ENCODE measurements at regions not wholly inside any gene's neighbourhood (a gene's known extent, or its start where the extent isn't known, plus 50 kb on each side); places are given as distances from the start of the nearest gene placed in this dataset.
"Not testable (repeated sequence)": the region's sequence is repeated elsewhere in the genome, so short reads cannot be mapped to it uniquely, and the experiment has no call there.

- Histone ChIP-seq H3K4me1 (no peaks in the 10 kb centered on the region), H3K4me3 (no peak overlapping the region), H3K27ac (no peak overlapping the region), H3K27me3 (no peaks in the 10 kb centered on the region), H3K36me3 (ENCODE audit: low read depth, missing control alignments) (no peaks in the 10 kb centered on the region), H3K9me3 (no peaks in the 10 kb centered on the region)
- intact Hi-C loops (cut with DNase I; ENCODE audit: low total_unique reads): no loop called here
- no peak for DNase-seq
- TF ChIP-seq POLR2A (IDR thresholded peaks at IDR 0.05) (no peak), CTCF (IDR thresholded peaks at IDR 0.05) (no peak)
- 84 to 86% methylated on average over 7 of the region's 7 CpGs for WGBS, 2 donors
Measured at GRCh38 chr16:22661161-22661647, 150.5 kb downstream of the NPIPB5 start.

- intact Hi-C loops (cut with DNase I; ENCODE audit: low total_unique reads); H3K36me3 ChIP-seq (ENCODE audit: low read depth, missing control alignments); H3K4me1 ChIP-seq; DNase-seq; H3K27me3 ChIP-seq; H3K4me3 ChIP-seq; H3K9me3 ChIP-seq; H3K27ac ChIP-seq: not testable (repeated sequence)
- 81 to 94% methylated on average over 1 of the region's 1 CpG for WGBS, 2 donors
Measured at GRCh38 chr16:22662958-22663357, 151.0 kb upstream of the HS3ST2 start.

GRCh38 chr16:22663389-22664064 lies 150.4 kb upstream of the HS3ST2 start:
- Histone ChIP-seq H3K27me3 (no peaks in the 10 kb centered on the region), H3K9me3 (no peaks in the 10 kb centered on the region), H3K4me3 (no peak overlapping the region), H3K4me1 (no peaks in the 10 kb centered on the region), H3K36me3 (ENCODE audit: low read depth, missing control alignments) (no peaks in the 10 kb centered on the region), H3K27ac (no peak overlapping the region)
- WGBS, 2 donors: 75 to 88% methylated on average over 6 of the region's 6 CpGs
- DNase-seq: no peak
- intact Hi-C loops (cut with DNase I; ENCODE audit: low total_unique reads): no loop called here
- TF ChIP-seq CTCF (IDR thresholded peaks at IDR 0.05) (no peak), POLR2A (IDR thresholded peaks at IDR 0.05) (no peak)

- no peak overlapping the region for H3K4me3 ChIP-seq
- 79 to 81% methylated on average over 4 of the region's 4 CpGs for WGBS, 2 donors
- intact Hi-C loops (cut with DNase I; ENCODE audit: low total_unique reads): no loop called here
- H3K36me3 ChIP-seq (ENCODE audit: low read depth, missing control alignments): no peaks in the 10 kb centered on the region
- no peaks in the 10 kb centered on the region for H3K9me3 ChIP-seq
- H3K27ac ChIP-seq: no peak overlapping the region
- no peaks in the 10 kb centered on the region for H3K27me3 ChIP-seq
- H3K4me1 ChIP-seq: no peaks in the 10 kb centered on the region
- TF ChIP-seq CTCF (IDR thresholded peaks at IDR 0.05): no peak
- no peak for TF ChIP-seq POLR2A (IDR thresholded peaks at IDR 0.05)
- no peak for DNase-seq
Measured at GRCh38 chr16:22664132-22664531, 149.8 kb upstream of the HS3ST2 start.

- Histone ChIP-seq H3K36me3 (ENCODE audit: low read depth, missing control alignments) (no peaks in the 10 kb centered on the region), H3K9me3 (no peaks in the 10 kb centered on the region), H3K27ac (no peak overlapping the region), H3K4me3 (no peak overlapping the region), H3K4me1 (no peaks in the 10 kb centered on the region), H3K27me3 (no peaks in the 10 kb centered on the region)
- 87 to 88% methylated on average over 7 of the region's 7 CpGs for WGBS, 2 donors
- no peak for DNase-seq
- TF ChIP-seq POLR2A (IDR thresholded peaks at IDR 0.05): no peak
- TF ChIP-seq CTCF (IDR thresholded peaks at IDR 0.05): no peak
- intact Hi-C loops (cut with DNase I; ENCODE audit: low total_unique reads): no loop called here
Measured at GRCh38 chr16:22664561-22664997, 149.4 kb upstream of the HS3ST2 start.

All from testis (tissue), 2 donors.